Transverse colon (tissue), 4 donors: ENCODE measurements at regions not wholly inside any gene's neighbourhood (a gene's known extent, or its start where the extent isn't known, plus 50 kb on each side); places are given as distances from the start of the nearest gene placed in this dataset.

ENCODE experiments used
- POLR2A ChIP-seq: fragments of 450-650 bp; IDR thresholded peaks from one replicate; pipeline ENCODE4 v1.6.1; 2016; ENCODE audit warnings: antibody characterized with exemption, mild to moderate bottlenecking, moderate library complexity
- POLR2AphosphoS5 ChIP-seq, 3 donors: sonication (generic); formaldehyde crosslinking; IDR thresholded peaks; one replicate each; pipeline ENCODE4 v1.6.1; 2016; ENCODE audit warnings: antibody characterized with exemption in 3 of 3
- TF ChIP-seq, protein P1 (sequence below), 5 experiments: fragments of 200-600 bp in 3 of 5; fragments of 450-650 bp in 2 of 5; sonication (generic) in 3 of 5; IDR thresholded peaks; 1 replicate in 2 of 5; 2 replicates in 3 of 5; pipeline ENCODE4 v1.5.1; 2016 to 2017; ENCODE audit warnings: antibody characterized with exemption in 5 of 5, inconsistent platforms in 3 of 5, mild to moderate bottlenecking in 2 of 5, moderate library complexity in 1 of 5

DNA sequence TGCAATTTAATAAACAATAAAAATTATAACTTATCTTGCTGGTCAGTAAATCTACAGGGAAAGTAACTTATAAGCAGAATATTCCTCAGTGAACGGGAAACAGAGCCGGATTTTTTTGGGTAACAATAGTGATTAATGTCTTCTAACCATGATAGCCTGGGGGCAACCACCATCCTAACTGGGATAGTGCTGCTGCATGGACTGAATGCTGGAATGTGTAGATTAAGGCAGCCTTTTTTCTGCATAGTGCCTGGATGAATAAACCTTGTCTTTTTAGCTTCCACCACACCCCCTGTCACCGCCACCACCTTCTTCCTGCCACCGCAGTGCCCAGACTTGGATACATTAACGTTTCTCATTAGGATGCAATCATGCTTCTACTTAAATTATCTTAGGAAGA lies 83.6 kb upstream of the LNX1 start:
- TF ChIP-seq POLR2A: no peak
- no peak for TF ChIP-seq POLR2AphosphoS5 (IDR thresholded peaks at IDR 0.05)
- TF ChIP-seq, protein P1, sequence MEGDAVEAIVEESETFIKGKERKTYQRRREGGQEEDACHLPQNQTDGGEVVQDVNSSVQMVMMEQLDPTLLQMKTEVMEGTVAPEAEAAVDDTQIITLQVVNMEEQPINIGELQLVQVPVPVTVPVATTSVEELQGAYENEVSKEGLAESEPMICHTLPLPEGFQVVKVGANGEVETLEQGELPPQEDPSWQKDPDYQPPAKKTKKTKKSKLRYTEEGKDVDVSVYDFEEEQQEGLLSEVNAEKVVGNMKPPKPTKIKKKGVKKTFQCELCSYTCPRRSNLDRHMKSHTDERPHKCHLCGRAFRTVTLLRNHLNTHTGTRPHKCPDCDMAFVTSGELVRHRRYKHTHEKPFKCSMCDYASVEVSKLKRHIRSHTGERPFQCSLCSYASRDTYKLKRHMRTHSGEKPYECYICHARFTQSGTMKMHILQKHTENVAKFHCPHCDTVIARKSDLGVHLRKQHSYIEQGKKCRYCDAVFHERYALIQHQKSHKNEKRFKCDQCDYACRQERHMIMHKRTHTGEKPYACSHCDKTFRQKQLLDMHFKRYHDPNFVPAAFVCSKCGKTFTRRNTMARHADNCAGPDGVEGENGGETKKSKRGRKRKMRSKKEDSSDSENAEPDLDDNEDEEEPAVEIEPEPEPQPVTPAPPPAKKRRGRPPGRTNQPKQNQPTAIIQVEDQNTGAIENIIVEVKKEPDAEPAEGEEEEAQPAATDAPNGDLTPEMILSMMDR (IDR thresholded peaks at IDR 0.05): no peak
